ENCODE measurements at regions not wholly inside any gene's neighbourhood (a gene's known extent, or its start where the extent isn't known, plus 50 kb on each side); places are given as distances from the start of the nearest gene placed in this dataset.

GRCh38 chr13:70856025-70856424 lies 747.8 kb upstream of the KLHL1 start:
- Mint-ChIP-seq H3K4me1 (ENCODE audit: low read depth) (no peaks in the 10 kb centered on the region), H3K27me3 (ENCODE audit: low read depth) (no peaks in the 10 kb centered on the region), H3K36me3 (ENCODE audit: low read depth) (no peaks in the 10 kb centered on the region), H3K4me3 (ENCODE audit: unreplicated experiment) (no peak overlapping the region), H3K9me3 (ENCODE audit: low read depth) (peaks cover 4% of the 10 kb centered on the region), H3K27ac (ENCODE audit: unreplicated experiment) (no peak overlapping the region)
- no peak for DNase-seq (ENCODE audit: low spot score)
- TF ChIP-seq CTCF (IDR thresholded peaks at IDR 0.05): no peak

GRCh38 chr13:70849222-70849621 lies 741.0 kb upstream of the KLHL1 start:
- Mint-ChIP-seq H3K4me3 (ENCODE audit: unreplicated experiment) (no peak overlapping the region), H3K36me3 (ENCODE audit: low read depth) (no peaks in the 10 kb centered on the region), H3K9me3 (ENCODE audit: low read depth) (peaks cover 3% of the 10 kb centered on the region), H3K27ac (ENCODE audit: unreplicated experiment) (no peak overlapping the region), H3K4me1 (ENCODE audit: low read depth) (no peaks in the 10 kb centered on the region), H3K27me3 (ENCODE audit: low read depth) (no peaks in the 10 kb centered on the region)
- DNase-seq (ENCODE audit: low spot score): no peak
- no peak for TF ChIP-seq CTCF (IDR thresholded peaks at IDR 0.05)

GRCh38 chr13:70844391-70845108 lies 736.3 kb upstream of the KLHL1 start:
- TF ChIP-seq CTCF (IDR thresholded peaks at IDR 0.05): no peak
- no peak overlapping the region for H3K4me3 Mint-ChIP-seq (ENCODE audit: unreplicated experiment)
- DNase-seq (ENCODE audit: low spot score): peak; percentile 42
- H3K27ac Mint-ChIP-seq (ENCODE audit: unreplicated experiment): no peak overlapping the region
- H3K27me3 Mint-ChIP-seq (ENCODE audit: low read depth): no peaks in the 10 kb centered on the region
- no peaks in the 10 kb centered on the region for H3K36me3 Mint-ChIP-seq (ENCODE audit: low read depth)
- no peaks in the 10 kb centered on the region for H3K4me1 Mint-ChIP-seq (ENCODE audit: low read depth)
- H3K9me3 Mint-ChIP-seq (ENCODE audit: low read depth): peaks cover 3% of the 10 kb centered on the region

- H3K4me1 Mint-ChIP-seq (ENCODE audit: low read depth): no peaks in the 10 kb centered on the region
- H3K4me3 Mint-ChIP-seq (ENCODE audit: unreplicated experiment): no peak overlapping the region
- TF ChIP-seq CTCF (IDR thresholded peaks at IDR 0.05): no peak
- H3K27ac Mint-ChIP-seq (ENCODE audit: unreplicated experiment): no peak overlapping the region
- no peaks in the 10 kb centered on the region for H3K27me3 Mint-ChIP-seq (ENCODE audit: low read depth)
- no peaks in the 10 kb centered on the region for H3K36me3 Mint-ChIP-seq (ENCODE audit: low read depth)
- H3K9me3 Mint-ChIP-seq (ENCODE audit: low read depth): peaks cover 3% of the 10 kb centered on the region
- peak; percentile 54 for DNase-seq (ENCODE audit: low spot score)
Observed at GRCh38 chr13:70842062-70842644, 733.9 kb upstream of the KLHL1 start.

- Mint-ChIP-seq H3K27ac (ENCODE audit: unreplicated experiment) (no peak overlapping the region), H3K9me3 (ENCODE audit: low read depth) (peaks cover 3% of the 10 kb centered on the region), H3K36me3 (ENCODE audit: low read depth) (no peaks in the 10 kb centered on the region), H3K27me3 (ENCODE audit: low read depth) (no peaks in the 10 kb centered on the region), H3K4me3 (ENCODE audit: unreplicated experiment) (no peak overlapping the region), H3K4me1 (ENCODE audit: low read depth) (no peaks in the 10 kb centered on the region)
- no peak for TF ChIP-seq CTCF (IDR thresholded peaks at IDR 0.05)
- peak; percentile 69 for DNase-seq (ENCODE audit: low spot score)
Observed at GRCh38 chr13:70841240-70842061, 733.2 kb upstream of the KLHL1 start.
